SK-N-SH (cell line): ENCODE measurements at regions not wholly inside any gene's neighbourhood (a gene's known extent, or its start where the extent isn't known, plus 50 kb on each side); places are given as distances from the start of the nearest gene placed in this dataset.

Source experiments
- CTCF ChIA-PET: fragments of 300-600, 350-600 bp; formaldehyde crosslinking; extraction: SDS; loops from one replicate; lab custom pipeline; 2021; lab: Yijun Ruan, JAX
- POLR2A ChIA-PET: fragments of 350-600 bp; sonication (Branson Sonifier 250); formaldehyde crosslinking; extraction: SDS; loops from one replicate; lab custom pipeline; 2020; ENCODE audit warnings: antibody characterized with exemption, inconsistent platforms; lab: Yijun Ruan, JAX
- DNase-seq: peaks from one replicate; pipeline ENCODE4 v3.0.0; 2012
- H2AFZ ChIP-seq: fragments of 200-600 bp; sonication (generic); 2 replicates; pipeline ENCODE4 v1.8.1; 2016; ENCODE audit warnings: antibody characterized with exemption, mild to moderate bottlenecking, low read depth
- H3F3A ChIP-seq: fragments of 200-600 bp; sonication (generic); replicated peaks from 2 replicates; pipeline ENCODE3; 2016; ENCODE audit warnings: antibody characterized with exemption, mild to moderate bottlenecking; ENCODE audit not compliant: insufficient read depth
- H3K27ac ChIP-seq, 2 experiments: fragments of 200-500 bp in 1 of 2; fragments of 200-600 bp in 1 of 2; sonication (Bioruptor generic) in 1 of 2; sonication (generic), shearing (Covaris generic) in 1 of 2; 2 replicates each; pipeline versions ENCODE4 v1.5.1 to v1.6.1; 2014 to 2016; ENCODE audit warnings: low read depth in 2 of 2, inconsistent platforms in 1 of 2, low read length in 1 of 2, mild to moderate bottlenecking in 1 of 2, mixed read lengths in 1 of 2
- H3K27me3 ChIP-seq: fragments of 200-600 bp; sonication (generic), shearing (Covaris generic); 2 replicates; pipeline ENCODE4 v1.6.1; 2016; ENCODE audit warnings: mixed run types; ENCODE audit not compliant: insufficient read depth
- H3K36me3 ChIP-seq, 2 experiments: fragments of 200-500 bp in 1 of 2; fragments of 200-600 bp in 1 of 2; sonication (Bioruptor generic) in 1 of 2; sonication (generic) in 1 of 2; replicated peaks in 1 of 2; 2 replicates each; pipeline versions ENCODE3 to v1.5.1; 2014 to 2016; ENCODE audit warnings: low read length in 1 of 2, mild to moderate bottlenecking in 1 of 2; ENCODE audit not compliant: insufficient read depth in 2 of 2, control insufficient read depth in 1 of 2
- H3K4me1 ChIP-seq, 2 experiments: fragments of 200-500 bp in 1 of 2; fragments of 200-600 bp in 1 of 2; sonication (Bioruptor generic) in 1 of 2; sonication (generic), shearing (Covaris generic) in 1 of 2; 2 replicates each; pipeline versions ENCODE4 v1.5.1 to v1.6.1; 2014 to 2016; ENCODE audit warnings: low read depth in 1 of 2, low read length in 1 of 2, mixed run types in 1 of 2; ENCODE audit not compliant: insufficient read depth in 2 of 2, control insufficient read depth in 1 of 2
- H3K4me2 ChIP-seq: fragments of 200-600 bp; sonication (generic), shearing (Covaris generic); 2 replicates; pipeline ENCODE4 v1.6.1; 2017; ENCODE audit warnings: mixed run types
- H3K4me3 ChIP-seq, 2 experiments: fragments of 200-500 bp in 1 of 2; fragments of 200-600 bp in 1 of 2; sonication (Bioruptor generic) in 1 of 2; sonication (generic), shearing (Covaris generic) in 1 of 2; 2 replicates each; pipeline versions ENCODE4 v1.5.1 to v1.8.1; 2014 to 2016; ENCODE audit warnings: low read depth in 2 of 2, inconsistent platforms in 1 of 2, low read length in 1 of 2, mild to moderate bottlenecking in 1 of 2, mixed read lengths in 1 of 2, moderate library complexity in 1 of 2
- H3K79me2 ChIP-seq: fragments of 200-600 bp; sonication (generic); 2 replicates; pipeline ENCODE4 v1.8.1; 2017; ENCODE audit warnings: mild to moderate bottlenecking; ENCODE audit not compliant: insufficient read depth
- H3K9ac ChIP-seq: fragments of 200-600 bp; sonication (generic); 2 replicates; pipeline ENCODE4 v1.6.1; 2017; ENCODE audit warnings: mixed run types
- H3K9me2 ChIP-seq: fragments of 200-600 bp; sonication (generic); 2 replicates; pipeline ENCODE4 v1.6.1; 2017; ENCODE audit warnings: mixed run types
- H3K9me3 ChIP-seq: fragments of 200-600 bp; sonication (generic); 2 replicates; pipeline ENCODE4 v1.6.1; 2017; ENCODE audit warnings: mixed run types, mild to moderate bottlenecking, moderate library complexity
- H4K20me1 ChIP-seq: fragments of 200-600 bp; sonication (generic); 2 replicates; pipeline ENCODE4 v1.6.1; 2017; ENCODE audit warnings: mild to moderate bottlenecking, mixed run types; ENCODE audit not compliant: insufficient read depth
- CHD2 ChIP-seq: fragments of 150-350 bp; IDR thresholded peaks from 2 replicates; pipeline ENCODE4 v1.6.1; 2018; ENCODE audit warnings: low read length; ENCODE audit not compliant: partially characterized antibody
- EZH2phosphoT487 ChIP-seq: fragments of 200-600 bp; sonication (generic); IDR thresholded peaks from 2 replicates; pipeline ENCODE4 v1.6.1; 2017; ENCODE audit warnings: low read depth, mixed run types, mild to moderate bottlenecking, antibody characterized with exemption, moderate library complexity, borderline replicate concordance
- FOSL2 ChIP-seq: IDR thresholded peaks from 2 replicates; pipeline ENCODE4 v1.4.0; 2012; ENCODE audit warnings: low read depth, mild to moderate bottlenecking, moderate library complexity, borderline replicate concordance
- FOXJ3 ChIP-seq: sonication (generic); formaldehyde crosslinking; IDR thresholded peaks from 2 replicates; pipeline ENCODE4 v1.5.1; 2020; ENCODE audit warnings: mild to moderate bottlenecking, missing genetic modification reagents
- TAF1 ChIP-seq: IDR thresholded peaks from 2 replicates; pipeline ENCODE4 v1.6.1; 2012; ENCODE audit warnings: low read depth, mild to moderate bottlenecking, low read length, moderate library complexity, borderline replicate concordance
- TEAD4 ChIP-seq: IDR thresholded peaks from 2 replicates; pipeline ENCODE4 v1.4.0; 2012; ENCODE audit warnings: mild to moderate bottlenecking, borderline replicate concordance; ENCODE audit not compliant: insufficient read depth
- WGBS: methylation state at CpG from one replicate; pipeline ENCODE4 v1.1.6; 2017; ENCODE audit warnings: low lambda C conversion rate; 5-methylcytosine and 5-hydroxymethylcytosine counted together
- TF ChIP-seq, protein P1 (sequence below): fragments of 150-350 bp; IDR thresholded peaks from 2 replicates; pipeline ENCODE4 v1.6.1; 2017; ENCODE audit warnings: antibody characterized with exemption, low read length, low read depth, borderline replicate concordance
- TF ChIP-seq, protein P2 (sequence below): IDR thresholded peaks from 2 replicates; pipeline ENCODE4 v1.4.0; 2012; ENCODE audit warnings: low read depth, borderline replicate concordance
- TF ChIP-seq, protein P3 (sequence below): IDR thresholded peaks from 2 replicates; pipeline ENCODE4 v1.6.1; 2012; ENCODE audit warnings: mild to moderate bottlenecking, low read depth, low read length, moderate library complexity
- TF ChIP-seq, protein P4 (sequence below): fragments of 150-350 bp; IDR thresholded peaks from 2 replicates; pipeline ENCODE4 v1.6.1; 2016; ENCODE audit warnings: mild to moderate bottlenecking, low read depth, low read length

DNA sequence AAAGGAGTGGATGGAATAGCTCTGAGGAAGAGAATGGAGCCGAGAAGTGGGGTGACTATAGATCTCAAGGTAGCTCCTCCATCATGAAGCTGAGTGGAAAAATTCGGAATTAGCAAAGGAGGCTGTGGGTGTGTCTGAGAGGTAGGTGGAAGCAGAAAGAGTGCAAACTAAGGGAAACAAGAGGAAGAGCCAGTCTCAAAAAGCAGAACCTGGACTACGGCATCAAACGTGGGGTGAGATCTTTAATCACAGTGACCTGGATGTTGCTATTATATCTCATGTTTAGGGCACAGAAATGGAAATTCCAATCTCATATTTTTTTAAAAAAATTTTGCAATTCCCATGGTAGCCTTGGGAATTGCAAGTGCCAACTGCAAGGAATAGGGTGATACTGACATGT is 162.5 kb upstream of the RASGEF1B start:
- WGBS = 13% methylated on average over 4 of the region's 4 CpGs
- TF ChIP-seq CHD2 = no peak
- TF ChIP-seq, protein P1, sequence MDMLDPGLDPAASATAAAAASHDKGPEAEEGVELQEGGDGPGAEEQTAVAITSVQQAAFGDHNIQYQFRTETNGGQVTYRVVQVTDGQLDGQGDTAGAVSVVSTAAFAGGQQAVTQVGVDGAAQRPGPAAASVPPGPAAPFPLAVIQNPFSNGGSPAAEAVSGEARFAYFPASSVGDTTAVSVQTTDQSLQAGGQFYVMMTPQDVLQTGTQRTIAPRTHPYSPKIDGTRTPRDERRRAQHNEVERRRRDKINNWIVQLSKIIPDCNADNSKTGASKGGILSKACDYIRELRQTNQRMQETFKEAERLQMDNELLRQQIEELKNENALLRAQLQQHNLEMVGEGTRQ = no peak
- TF ChIP-seq, protein P2, sequence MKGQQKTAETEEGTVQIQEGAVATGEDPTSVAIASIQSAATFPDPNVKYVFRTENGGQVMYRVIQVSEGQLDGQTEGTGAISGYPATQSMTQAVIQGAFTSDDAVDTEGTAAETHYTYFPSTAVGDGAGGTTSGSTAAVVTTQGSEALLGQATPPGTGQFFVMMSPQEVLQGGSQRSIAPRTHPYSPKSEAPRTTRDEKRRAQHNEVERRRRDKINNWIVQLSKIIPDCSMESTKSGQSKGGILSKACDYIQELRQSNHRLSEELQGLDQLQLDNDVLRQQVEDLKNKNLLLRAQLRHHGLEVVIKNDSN = no peak
- no peak for TF ChIP-seq FOSL2
- TF ChIP-seq, protein P3, sequence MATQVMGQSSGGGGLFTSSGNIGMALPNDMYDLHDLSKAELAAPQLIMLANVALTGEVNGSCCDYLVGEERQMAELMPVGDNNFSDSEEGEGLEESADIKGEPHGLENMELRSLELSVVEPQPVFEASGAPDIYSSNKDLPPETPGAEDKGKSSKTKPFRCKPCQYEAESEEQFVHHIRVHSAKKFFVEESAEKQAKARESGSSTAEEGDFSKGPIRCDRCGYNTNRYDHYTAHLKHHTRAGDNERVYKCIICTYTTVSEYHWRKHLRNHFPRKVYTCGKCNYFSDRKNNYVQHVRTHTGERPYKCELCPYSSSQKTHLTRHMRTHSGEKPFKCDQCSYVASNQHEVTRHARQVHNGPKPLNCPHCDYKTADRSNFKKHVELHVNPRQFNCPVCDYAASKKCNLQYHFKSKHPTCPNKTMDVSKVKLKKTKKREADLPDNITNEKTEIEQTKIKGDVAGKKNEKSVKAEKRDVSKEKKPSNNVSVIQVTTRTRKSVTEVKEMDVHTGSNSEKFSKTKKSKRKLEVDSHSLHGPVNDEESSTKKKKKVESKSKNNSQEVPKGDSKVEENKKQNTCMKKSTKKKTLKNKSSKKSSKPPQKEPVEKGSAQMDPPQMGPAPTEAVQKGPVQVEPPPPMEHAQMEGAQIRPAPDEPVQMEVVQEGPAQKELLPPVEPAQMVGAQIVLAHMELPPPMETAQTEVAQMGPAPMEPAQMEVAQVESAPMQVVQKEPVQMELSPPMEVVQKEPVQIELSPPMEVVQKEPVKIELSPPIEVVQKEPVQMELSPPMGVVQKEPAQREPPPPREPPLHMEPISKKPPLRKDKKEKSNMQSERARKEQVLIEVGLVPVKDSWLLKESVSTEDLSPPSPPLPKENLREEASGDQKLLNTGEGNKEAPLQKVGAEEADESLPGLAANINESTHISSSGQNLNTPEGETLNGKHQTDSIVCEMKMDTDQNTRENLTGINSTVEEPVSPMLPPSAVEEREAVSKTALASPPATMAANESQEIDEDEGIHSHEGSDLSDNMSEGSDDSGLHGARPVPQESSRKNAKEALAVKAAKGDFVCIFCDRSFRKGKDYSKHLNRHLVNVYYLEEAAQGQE = no peak
- TF ChIP-seq TAF1 = no peak
- no peak for TF ChIP-seq EZH2phosphoT487
- TF ChIP-seq FOXJ3 = no peak
- TF ChIP-seq TEAD4 = no peak
- TF ChIP-seq, protein P4, sequence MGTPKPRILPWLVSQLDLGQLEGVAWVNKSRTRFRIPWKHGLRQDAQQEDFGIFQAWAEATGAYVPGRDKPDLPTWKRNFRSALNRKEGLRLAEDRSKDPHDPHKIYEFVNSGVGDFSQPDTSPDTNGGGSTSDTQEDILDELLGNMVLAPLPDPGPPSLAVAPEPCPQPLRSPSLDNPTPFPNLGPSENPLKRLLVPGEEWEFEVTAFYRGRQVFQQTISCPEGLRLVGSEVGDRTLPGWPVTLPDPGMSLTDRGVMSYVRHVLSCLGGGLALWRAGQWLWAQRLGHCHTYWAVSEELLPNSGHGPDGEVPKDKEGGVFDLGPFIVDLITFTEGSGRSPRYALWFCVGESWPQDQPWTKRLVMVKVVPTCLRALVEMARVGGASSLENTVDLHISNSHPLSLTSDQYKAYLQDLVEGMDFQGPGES = no peak
- TF ChIP-seq, all 33 proteins: peak for 0
- Histone ChIP-seq H3F3A (no peaks in the 10 kb centered on the region), H3K4me3 (no peak overlapping the region), H2AFZ (no peak overlapping the region), H3K4me1 (no peaks in the 10 kb centered on the region), H3K27me3 (no peaks in the 10 kb centered on the region), H3K79me2 (no peaks in the 10 kb centered on the region), H4K20me1 (no peaks in the 10 kb centered on the region), H3K27ac (no peak overlapping the region), H3K9me3 (no peaks in the 10 kb centered on the region), H3K36me3 (no peaks in the 10 kb centered on the region), H3K4me2 (no peak overlapping the region), H3K9ac (no peak overlapping the region), H3K9me2 (no peaks in the 10 kb centered on the region)
- POLR2A ChIA-PET = no interaction called here
- CTCF ChIA-PET = no interaction called here
- no peak for DNase-seq
